Mammary epithelial cell (primary cell): ENCODE measurements at regions not wholly inside any gene's neighbourhood (a gene's known extent, or its start where the extent isn't known, plus 50 kb on each side); places are given as distances from the start of the nearest gene placed in this dataset.

Experiments used
- CTCF ChIP-seq, 2 donors: IDR thresholded peaks in 1 of 2; conservative IDR thresholded peaks in 1 of 2; 2 replicates each; pipeline ENCODE4 v1.5.1; 2011 to 2012; ENCODE audit warnings: inconsistent platforms in 2 of 2, low read length in 2 of 2, mild to moderate bottlenecking in 2 of 2, control low read depth in 1 of 2, low read depth in 1 of 2; ENCODE audit not compliant: insufficient read depth in 1 of 2; ENCODE audit errors: extremely low read depth in 1 of 2
- EZH2 ChIP-seq: IDR thresholded peaks from 2 replicates; pipeline ENCODE4 v1.6.1; 2012; ENCODE audit warnings: low read length, inconsistent platforms, borderline replicate concordance

- TF ChIP-seq CTCF (conservative IDR thresholded peaks at IDR 0.05 in 1 of 2, IDR thresholded peaks at IDR 0.05 in 1 of 2; ENCODE audit: extremely low read depth in 1 of 2, insufficient read depth in 1 of 2, low read depth in 1 of 2, low read length in 2 of 2) (no peak), EZH2 (no peak)
These were observed 75.2 kb upstream of the NFIB start for GRCh38 chr9:14389146-14389545.
